ENCODE measurements at regions not wholly inside any gene's neighbourhood (a gene's known extent, or its start where the extent isn't known, plus 50 kb on each side); places are given as distances from the start of the nearest gene placed in this dataset.

- intact Hi-C loops (cut with DNase I): no loop called here
- DNase-seq (ENCODE audit: low spot score): no peak
Measured at GRCh38 chrX:144379156-144379555, 495.3 kb downstream of the UBE2NL start.

GRCh38 chrX:144388738-144389137 lies 504.9 kb downstream of the UBE2NL start:
- intact Hi-C loops (cut with DNase I): no loop called here
- no peak for DNase-seq (ENCODE audit: low spot score)
